H4 (cell line): ENCODE measurements at regions not wholly inside any gene's neighbourhood (a gene's known extent, or its start where the extent isn't known, plus 50 kb on each side); places are given as distances from the start of the nearest gene placed in this dataset.
A peak's percentile ranks its signal among the peaks of the same experiment; 100 is the strongest.

Source experiments
- DNase-seq: peaks from one replicate; pipeline ENCODE4 v3.0.0-alpha.2; 2015; ENCODE audit warnings: low spot score

GRCh38 chr4:89599026-89599425, 237.9 kb downstream of the SNCA start:
- DNase-seq, result no peak

DNA sequence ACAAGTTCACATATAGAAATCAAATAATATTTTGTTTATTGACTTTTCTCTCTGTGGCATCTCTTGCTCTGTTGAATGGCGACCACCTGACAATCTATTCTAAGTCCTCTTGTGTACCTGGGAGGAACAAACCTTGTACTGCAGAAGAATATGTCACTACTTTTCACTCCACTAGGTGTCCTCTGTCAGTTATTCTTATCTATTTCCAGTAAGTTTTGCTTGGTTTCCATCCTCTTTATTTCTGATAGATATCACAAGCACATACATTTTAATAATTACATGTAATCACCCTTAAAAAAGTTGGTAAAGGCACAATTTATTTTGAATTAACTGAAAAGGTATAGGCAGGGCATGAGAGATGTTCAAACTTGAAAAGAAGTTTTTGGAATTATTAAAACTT, 238.4 kb downstream of the SNCA start:
- DNase-seq, result peak; percentile 22

DNA sequence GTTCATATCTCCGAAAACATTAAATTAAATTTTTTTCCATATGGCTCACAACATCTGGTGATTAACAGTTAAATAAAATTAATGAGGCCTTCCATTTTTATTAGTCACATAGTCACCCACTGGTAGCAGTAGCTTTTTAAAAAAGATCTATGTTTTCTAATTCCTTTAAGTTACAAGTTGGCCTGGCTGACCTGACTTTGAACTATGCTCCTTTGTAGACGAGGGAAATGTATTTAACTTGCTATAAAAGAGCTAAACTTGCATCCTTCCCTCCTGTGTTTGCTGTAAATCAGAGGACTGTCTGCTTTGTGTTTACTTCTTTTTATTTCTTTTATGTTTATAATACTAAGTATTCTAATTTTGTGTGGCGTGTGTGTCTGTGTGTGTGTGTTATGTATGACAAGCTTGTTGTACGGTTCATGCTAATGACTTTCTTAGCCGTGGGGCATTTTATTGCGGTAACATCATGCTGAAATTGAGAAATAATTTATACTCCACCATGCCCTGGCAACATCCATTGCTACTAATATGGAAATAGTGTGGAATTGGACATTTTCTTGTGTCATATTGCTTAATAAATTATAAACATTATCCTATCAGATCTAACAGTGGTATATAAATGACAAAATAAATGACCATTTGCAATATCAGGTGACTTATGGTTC, 241.7 kb downstream of the SNCA start:
- DNase-seq, result no peak

- no peak for DNase-seq
Measured at GRCh38 chr4:89590128-89590527, 246.8 kb downstream of the SNCA start.

- DNase-seq, result no peak
Measured at GRCh38 chr4:89588421-89588820, 248.5 kb downstream of the SNCA start.

DNA sequence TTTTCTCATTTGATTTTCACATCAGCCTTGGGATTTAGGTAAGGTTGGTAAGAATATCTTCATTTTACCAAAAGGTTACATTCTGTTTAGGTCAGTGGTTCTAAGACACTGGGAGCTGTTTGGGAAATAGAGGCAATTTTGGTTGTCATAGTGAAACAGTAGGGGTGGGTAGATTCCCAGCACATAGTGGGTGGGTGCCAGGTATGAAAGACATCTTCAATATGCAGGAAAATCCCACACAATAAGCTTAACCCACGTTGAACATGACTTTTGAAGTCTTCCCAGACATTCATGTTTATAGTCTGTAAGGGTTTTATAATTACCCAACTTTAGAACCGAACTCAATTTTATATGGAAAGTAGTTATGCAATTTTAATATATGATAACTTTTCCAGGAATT, 249.6 kb downstream of the SNCA start:
- no peak for DNase-seq

DNA sequence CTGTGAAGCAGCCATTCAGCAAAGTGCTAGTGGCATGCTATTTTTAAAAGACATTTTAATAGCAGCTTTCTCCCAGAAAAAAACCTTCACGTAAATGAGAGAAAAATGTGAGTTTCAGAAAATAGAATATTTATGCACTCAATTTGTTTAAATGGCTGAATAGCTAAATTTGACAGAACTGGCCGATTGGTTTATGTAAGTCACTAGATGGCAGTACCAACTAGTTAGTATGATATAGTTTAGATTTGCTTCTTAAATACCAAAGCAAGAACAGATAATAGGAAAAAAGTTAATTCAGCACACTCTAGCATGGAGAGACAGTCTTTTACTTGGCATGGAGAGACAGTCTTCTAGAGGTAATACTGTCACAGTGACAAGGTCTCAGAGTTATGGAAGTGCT, 250.1 kb downstream of the SNCA start:
- DNase-seq, result peak; percentile 28

- DNase-seq, result no peak
Measured at GRCh38 chr4:89586318-89586717, 250.6 kb downstream of the SNCA start.

DNA sequence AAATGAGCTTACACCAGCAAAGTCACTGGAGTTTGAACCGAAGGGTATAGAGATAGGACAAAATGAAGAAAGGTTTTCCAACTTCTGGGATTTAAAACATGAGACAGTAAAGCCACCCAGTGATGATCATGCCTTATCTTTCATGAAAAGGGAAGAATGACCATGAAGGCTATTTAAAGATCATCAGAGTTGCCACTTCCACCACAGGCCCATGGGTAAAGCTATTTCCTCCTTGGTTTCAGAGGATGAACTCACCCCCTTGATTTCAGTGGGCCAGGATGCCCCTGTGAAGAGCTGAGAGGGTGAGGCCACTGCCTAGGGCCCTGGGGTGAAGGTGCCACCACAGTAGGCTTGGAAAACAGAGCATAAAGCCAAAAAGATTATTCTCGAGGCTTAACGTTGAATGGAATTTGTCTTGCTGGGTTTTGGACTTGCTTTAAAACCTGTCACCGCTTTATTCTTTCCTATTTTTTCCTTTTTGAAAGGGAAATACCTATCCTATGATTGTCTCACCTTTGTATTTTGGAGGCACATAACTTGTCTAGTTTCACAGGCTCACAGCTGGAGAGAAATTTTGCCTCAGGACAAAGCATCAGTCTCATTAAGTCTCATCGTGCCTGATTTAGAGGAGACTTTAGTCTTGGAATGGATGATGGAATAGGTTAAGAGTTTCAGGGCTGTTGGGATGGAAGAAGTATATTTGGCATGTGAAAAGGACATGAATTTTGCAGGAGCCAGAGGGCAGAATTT, 254.0 kb downstream of the SNCA start:
- DNase-seq, result no peak

DNA sequence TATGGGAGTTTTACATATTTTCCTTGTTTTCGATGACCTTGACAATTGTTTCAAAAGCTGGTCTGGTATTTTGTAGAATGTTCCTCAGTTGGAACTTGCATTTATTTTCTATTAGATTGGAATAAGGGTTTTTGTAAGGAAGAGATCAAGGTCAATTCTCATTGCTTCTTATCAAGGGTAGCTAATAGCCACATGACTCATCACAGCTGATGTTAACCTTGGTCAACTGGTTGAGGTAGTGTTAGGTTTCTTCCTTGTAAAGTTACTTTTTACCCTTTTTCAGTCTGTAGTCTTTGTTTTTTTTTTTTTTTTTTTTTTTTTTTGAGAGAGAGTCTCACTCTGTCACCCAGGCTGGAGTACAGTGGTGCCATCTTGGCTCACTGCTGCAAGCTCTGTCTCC, 257.2 kb downstream of the SNCA start:
- DNase-seq, result no peak

DNA sequence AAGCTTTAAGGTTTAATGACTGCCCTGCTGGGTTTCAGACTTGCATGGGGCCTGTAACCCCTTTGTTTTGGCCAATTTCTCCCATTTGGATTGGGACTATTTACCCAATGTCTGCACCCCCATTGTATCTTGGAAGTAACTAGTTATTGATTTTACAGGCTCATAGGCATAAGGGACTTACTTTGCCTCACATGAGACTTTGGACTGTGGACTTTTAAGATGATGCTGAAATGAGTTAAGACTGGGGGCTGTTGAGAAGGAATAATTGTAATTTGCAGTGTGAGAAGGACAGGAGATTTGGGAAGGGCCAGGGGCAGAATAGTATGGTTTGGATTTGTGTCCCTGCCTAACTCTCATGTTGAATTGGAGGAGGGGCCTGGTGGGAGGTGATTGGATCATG, 260.7 kb downstream of the SNCA start:
- no peak for DNase-seq

- no peak for DNase-seq
Measured at GRCh38 chr4:89575840-89576239, 261.1 kb downstream of the SNCA start.

DNA sequence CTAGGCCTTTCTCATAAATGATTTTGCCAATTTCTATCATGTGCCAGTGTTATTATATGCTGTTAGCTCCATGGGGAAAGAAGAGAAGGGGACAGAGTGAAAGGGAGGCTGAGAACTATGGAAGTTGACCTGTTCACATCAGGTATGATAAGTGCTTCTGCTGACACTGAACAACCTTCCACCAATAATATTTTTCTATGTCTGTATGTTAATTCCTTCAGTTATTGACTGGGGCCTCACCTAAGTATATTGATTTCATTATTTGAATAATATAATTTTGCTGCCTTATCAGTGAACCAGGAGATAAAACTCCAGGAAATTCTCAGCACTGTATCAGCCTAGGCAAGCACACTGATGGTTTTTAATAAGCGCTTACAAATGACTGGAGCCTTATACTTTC, 262.8 kb downstream of the SNCA start:
- DNase-seq, result no peak

GRCh38 chr4:89573656-89574055, 263.3 kb downstream of the SNCA start:
- no peak for DNase-seq

GRCh38 chr4:89572224-89572858, 264.6 kb downstream of the SNCA start:
- no peak for DNase-seq

DNA sequence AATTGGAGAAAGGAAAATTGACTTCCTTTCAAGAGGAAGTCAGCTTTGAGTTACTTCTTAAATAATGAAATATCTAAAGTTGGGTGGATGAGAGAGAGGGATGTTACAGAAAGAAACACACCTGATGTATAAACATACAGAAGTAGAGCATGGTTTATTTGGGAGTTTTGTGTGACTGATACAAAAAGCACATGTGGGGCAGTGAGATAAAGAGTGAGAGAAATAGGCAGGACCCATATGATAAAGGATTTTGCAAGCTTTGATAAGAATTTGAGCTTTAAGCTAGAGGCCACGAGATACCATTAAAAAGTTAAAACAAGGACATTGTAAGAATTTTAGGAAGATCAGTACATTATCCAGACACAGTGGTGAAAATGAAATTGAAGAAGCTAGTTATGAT, 263.3 kb upstream of the GPRIN3 start:
- no peak for DNase-seq

DNA sequence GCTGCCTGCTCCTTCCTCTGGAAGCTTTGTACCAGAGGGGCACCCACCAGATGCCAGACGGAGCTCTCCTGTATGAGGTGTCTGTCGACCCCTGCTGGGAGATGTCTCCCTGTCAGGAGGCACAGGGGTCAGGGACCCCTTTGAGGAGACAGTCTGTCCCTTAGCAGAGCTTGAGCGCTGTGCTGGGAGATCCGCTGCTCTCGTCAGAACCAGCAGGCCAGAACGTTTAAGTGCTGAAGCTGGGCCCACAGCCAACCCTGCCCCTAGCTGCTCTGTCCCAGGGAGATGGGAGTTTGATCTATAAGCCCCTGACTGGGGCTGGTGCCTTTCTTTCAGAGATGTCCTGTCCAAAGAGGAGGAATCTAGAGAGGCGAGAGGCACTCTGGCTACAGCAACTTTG, 260.3 kb upstream of the GPRIN3 start:
- no peak for DNase-seq

GRCh38 chr4:89563431-89563830, 255.8 kb upstream of the GPRIN3 start:
- DNase-seq, result no peak

DNA sequence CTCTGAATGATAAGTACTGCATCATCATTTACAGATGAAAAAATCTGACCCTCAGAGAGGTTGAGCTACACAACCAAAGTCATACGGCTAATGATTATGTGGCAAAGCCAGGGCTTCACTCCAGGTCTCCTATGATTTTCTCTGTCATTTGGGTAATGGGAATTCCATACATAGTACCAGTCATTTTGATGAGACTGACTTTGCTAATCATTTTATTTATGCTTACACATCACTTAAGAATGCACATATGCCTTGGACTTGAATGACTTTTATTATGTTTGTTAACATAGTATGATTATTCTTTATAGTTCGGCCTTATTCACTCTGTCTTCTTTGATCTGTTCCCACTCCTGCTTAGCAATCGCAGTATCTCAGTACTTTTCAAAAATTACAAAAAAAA, 255.1 kb upstream of the GPRIN3 start:
- DNase-seq, result no peak

DNA sequence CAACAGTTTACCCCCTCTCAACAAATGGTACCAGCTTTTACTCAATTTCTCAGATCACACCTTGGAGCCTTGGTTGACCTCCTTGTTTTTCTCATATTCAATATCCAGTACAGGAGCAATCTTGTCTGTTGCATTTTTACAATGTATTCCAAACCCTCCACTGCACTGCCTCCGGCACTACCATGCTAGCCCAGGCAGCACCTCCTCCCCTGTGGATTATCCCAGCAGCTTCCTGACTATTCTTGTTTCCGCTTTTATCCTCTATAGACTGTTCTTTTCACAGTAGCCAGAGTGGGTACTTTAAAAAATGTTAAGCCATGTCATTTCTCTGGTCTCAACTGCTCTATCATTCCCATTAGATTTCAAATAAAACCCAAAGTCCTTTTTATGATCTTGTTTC, 253.4 kb upstream of the GPRIN3 start:
- DNase-seq, result no peak

DNA sequence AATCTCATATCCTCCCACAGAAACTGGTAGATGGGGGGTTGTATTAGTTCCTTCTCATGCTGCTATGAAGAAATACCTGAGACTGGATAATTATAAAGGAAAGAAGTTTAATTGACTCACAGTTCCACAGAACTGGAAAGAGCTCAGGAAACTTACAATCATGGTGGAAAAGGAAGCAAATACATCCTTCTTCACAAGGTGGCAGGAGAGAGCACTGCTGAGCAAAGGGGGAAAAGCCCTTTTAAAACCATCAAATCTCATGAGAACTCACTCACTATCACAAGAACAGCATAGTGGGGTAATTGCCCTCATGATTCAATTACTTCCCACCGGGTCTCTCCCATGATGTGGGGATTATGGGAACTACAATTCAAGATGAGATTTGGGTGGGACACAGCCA, 250.5 kb upstream of the GPRIN3 start:
- DNase-seq, result peak; percentile 51

GRCh38 chr4:89556601-89557305, 249.2 kb upstream of the GPRIN3 start:
- DNase-seq, result no peak

- no peak for DNase-seq
Measured at GRCh38 chr4:89551191-89551590, 243.6 kb upstream of the GPRIN3 start.
